ENCODE measurements at regions not wholly inside any gene's neighbourhood (a gene's known extent, or its start where the extent isn't known, plus 50 kb on each side); places are given as distances from the start of the nearest gene placed in this dataset.
"Not testable (repeated sequence)": the region's sequence is repeated elsewhere in the genome, so short reads cannot be mapped to it uniquely, and the experiment has no call there.

DNA sequence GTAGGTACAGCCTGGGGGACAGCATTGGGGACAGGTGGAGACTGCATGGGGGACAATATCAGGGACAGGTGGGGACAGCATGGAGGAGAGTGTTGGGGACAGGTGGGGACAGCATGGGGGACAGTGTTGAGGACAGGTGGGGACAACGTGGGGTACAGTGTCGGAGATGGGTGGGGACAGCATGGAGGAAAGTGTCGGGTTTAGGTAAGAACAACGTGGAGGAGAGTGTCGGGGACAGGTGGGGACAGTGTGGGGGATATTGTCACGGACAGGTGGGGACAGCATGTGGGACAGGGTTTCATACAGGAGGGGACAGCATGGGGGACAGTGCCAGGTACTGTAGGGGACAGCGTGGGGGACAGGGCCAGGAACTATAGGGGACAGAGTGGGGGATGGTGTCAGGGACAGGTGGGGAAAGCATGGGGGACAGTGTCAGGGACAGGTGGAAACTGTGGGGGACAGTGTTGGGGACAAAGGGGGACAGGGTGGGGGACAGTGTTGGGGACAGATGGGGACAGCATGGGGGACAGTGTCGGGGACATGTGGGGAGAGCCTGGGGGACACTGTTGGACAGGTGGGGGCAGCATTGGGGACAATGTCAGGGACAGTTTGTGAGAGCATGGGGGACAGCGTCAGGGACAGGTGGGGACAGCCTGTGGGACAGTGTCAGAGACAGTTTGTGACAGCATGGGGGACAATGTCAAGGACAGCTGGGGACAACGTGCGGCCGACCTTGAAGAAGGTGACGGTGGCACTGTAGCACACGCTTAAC is 213.1 kb downstream of the TMEM121 start:
- H3K36me3 ChIP-seq = no peaks in the 10 kb centered on the region
- no peaks in the 10 kb centered on the region for H3K27me3 ChIP-seq
- H3K4me1 ChIP-seq (ENCODE audit: low read depth) = no peaks in the 10 kb centered on the region
- no peak for DNase-seq (ENCODE audit: low read depth in 1 of 2, low spot score in 1 of 2)
- no peak overlapping the region for H3K27ac ChIP-seq
- H3K9me3 ChIP-seq (ENCODE audit: low read depth) = no peaks in the 10 kb centered on the region
- H3K4me3 ChIP-seq = no peak overlapping the region
- no peak for TF ChIP-seq CTCF (IDR thresholded peaks at IDR 0.05; ENCODE audit: low read depth, low read length)

- not testable (repeated sequence) for H3K9me3 ChIP-seq (ENCODE audit: low read depth); H3K4me1 ChIP-seq (ENCODE audit: low read depth); DNase-seq (ENCODE audit: low read depth in 1 of 2, low spot score in 1 of 2)
These were observed 213.9 kb downstream of the TMEM121 start for GRCh38 chr14:105740272-105740671.

GRCh38 chr14:105740961-105741360 is 214.6 kb downstream of the TMEM121 start:
- H3K27me3 ChIP-seq; H3K36me3 ChIP-seq; H3K4me3 ChIP-seq; H3K9me3 ChIP-seq (ENCODE audit: low read depth); H3K27ac ChIP-seq; H3K4me1 ChIP-seq (ENCODE audit: low read depth); DNase-seq (ENCODE audit: low read depth in 1 of 2, low spot score in 1 of 2): not testable (repeated sequence)

More at GRCh38 chr14:105740272-105740671, 213.9 kb downstream of the TMEM121 start:
- not testable (repeated sequence) for H3K27ac ChIP-seq, H3K36me3 ChIP-seq, H3K4me3 ChIP-seq, H3K27me3 ChIP-seq

GRCh38 chr14:105741707-105742530 is 215.5 kb downstream of the TMEM121 start:
- H3K27ac ChIP-seq; DNase-seq (ENCODE audit: low read depth in 1 of 2, low spot score in 1 of 2); H3K4me1 ChIP-seq (ENCODE audit: low read depth); H3K9me3 ChIP-seq (ENCODE audit: low read depth); H3K4me3 ChIP-seq; H3K36me3 ChIP-seq; H3K27me3 ChIP-seq: not testable (repeated sequence)

GRCh38 chr14:105742531-105742848 is 216.1 kb downstream of the TMEM121 start:
- Histone ChIP-seq H3K4me3 (no peak overlapping the region), H3K36me3 (no peaks in the 10 kb centered on the region), H3K27me3 (no peaks in the 10 kb centered on the region), H3K27ac (no peak overlapping the region), H3K9me3 (ENCODE audit: low read depth) (no peaks in the 10 kb centered on the region), H3K4me1 (ENCODE audit: low read depth) (no peaks in the 10 kb centered on the region)
- no peak for DNase-seq (ENCODE audit: low read depth in 1 of 2, low spot score in 1 of 2)
- TF ChIP-seq CTCF (IDR thresholded peaks at IDR 0.05; ENCODE audit: low read depth, low read length) = no peak

GRCh38 chr14:105742904-105743701 is 216.7 kb downstream of the TMEM121 start:
- H3K36me3 ChIP-seq; DNase-seq (ENCODE audit: low read depth in 1 of 2, low spot score in 1 of 2): not testable (repeated sequence)

GRCh38 chr14:105744213-105744787 is 217.9 kb downstream of the TMEM121 start:
- not testable (repeated sequence) for H3K27ac ChIP-seq; H3K9me3 ChIP-seq (ENCODE audit: low read depth); H3K4me3 ChIP-seq; H3K27me3 ChIP-seq; H3K4me1 ChIP-seq (ENCODE audit: low read depth); DNase-seq (ENCODE audit: low read depth in 1 of 2, low spot score in 1 of 2); H3K36me3 ChIP-seq

More at GRCh38 chr14:105742904-105743701, 216.7 kb downstream of the TMEM121 start:
- H3K4me1 ChIP-seq (ENCODE audit: low read depth); H3K4me3 ChIP-seq; H3K9me3 ChIP-seq (ENCODE audit: low read depth); H3K27me3 ChIP-seq; H3K27ac ChIP-seq: not testable (repeated sequence)
